Bronchial epithelial cell (primary cell): ENCODE measurements at regions not wholly inside any gene's neighbourhood (a gene's known extent, or its start where the extent isn't known, plus 50 kb on each side); places are given as distances from the start of the nearest gene placed in this dataset.

ENCODE experiments used
- DNase-seq: peaks from one replicate; pipeline ENCODE4 v3.0.0-alpha.2; 2010; ENCODE audit warnings: low read depth
- FAIRE-seq: peaks from 2 replicates; lab custom pipeline; 2011; peaks lifted over from hg19 to GRCh38; lab: Jason Lieb, UNC
- H3K27me3 ChIP-seq: 2 replicates; pipeline ENCODE4 v1.5.1; 2011; ENCODE audit warnings: low read length; ENCODE audit not compliant: control insufficient read depth, insufficient read depth
- H3K36me3 ChIP-seq: 2 replicates; pipeline ENCODE4 v1.5.1; 2011; ENCODE audit warnings: low read length; ENCODE audit not compliant: control insufficient read depth, insufficient read depth
- H3K4me3 ChIP-seq: 2 replicates; pipeline ENCODE4 v1.5.1; 2011; ENCODE audit warnings: mild to moderate bottlenecking, low read depth, low read length, control low read depth
- CTCF ChIP-seq: IDR thresholded peaks from 2 replicates; pipeline ENCODE4 v1.5.1; 2011; ENCODE audit warnings: mild to moderate bottlenecking, moderate library complexity, low read length, control low read depth, inconsistent platforms; ENCODE audit not compliant: insufficient read depth, severe bottlenecking

- H3K27me3 ChIP-seq = no peaks in the 10 kb centered on the region
- no peaks in the 10 kb centered on the region for H3K36me3 ChIP-seq
- TF ChIP-seq CTCF = no peak
- H3K4me3 ChIP-seq = no peak overlapping the region
- FAIRE-seq = no peak
- DNase-seq = no peak
Measured at GRCh38 chrX:13492286-13492685, 77.1 kb upstream of the EGFL6 start.

GRCh38 chrX:13491061-13491460, 78.3 kb upstream of the EGFL6 start:
- TF ChIP-seq CTCF = no peak
- DNase-seq = no peak
- no peak overlapping the region for H3K4me3 ChIP-seq
- no peaks in the 10 kb centered on the region for H3K36me3 ChIP-seq
- no peaks in the 10 kb centered on the region for H3K27me3 ChIP-seq
- FAIRE-seq = no peak

GRCh38 chrX:13489454-13489853, 79.9 kb upstream of the EGFL6 start:
- no peak for FAIRE-seq
- no peak overlapping the region for H3K4me3 ChIP-seq
- H3K36me3 ChIP-seq = no peaks in the 10 kb centered on the region
- TF ChIP-seq CTCF = no peak
- H3K27me3 ChIP-seq = no peaks in the 10 kb centered on the region
- peak; percentile 72 for DNase-seq

- peak; percentile 90 for DNase-seq
Measured at GRCh38 chrX:13487731-13488505, 81.5 kb upstream of the EGFL6 start.

GRCh38 chrX:13485167-13485566, 84.2 kb upstream of the EGFL6 start:
- H3K4me3 ChIP-seq = no peak overlapping the region
- FAIRE-seq (no peak), DNase-seq (peak; percentile 33)
- no peaks in the 10 kb centered on the region for H3K36me3 ChIP-seq
- no peaks in the 10 kb centered on the region for H3K27me3 ChIP-seq
- no peak for TF ChIP-seq CTCF

More at GRCh38 chrX:13487731-13488505, 81.5 kb upstream of the EGFL6 start:
- peak; percentile 37 for TF ChIP-seq CTCF
- Histone ChIP-seq H3K36me3 (no peaks in the 10 kb centered on the region), H3K27me3 (no peaks in the 10 kb centered on the region), H3K4me3 (no peak overlapping the region)
- peak; percentile 96 for FAIRE-seq

- FAIRE-seq = no peak
- no peaks in the 10 kb centered on the region for H3K36me3 ChIP-seq
- no peak for TF ChIP-seq CTCF
- no peak for DNase-seq
- no peaks in the 10 kb centered on the region for H3K27me3 ChIP-seq
- H3K4me3 ChIP-seq = no peak overlapping the region
Measured at GRCh38 chrX:13483773-13484172, 85.6 kb upstream of the EGFL6 start.
